Type B pancreatic cell (in vitro differentiated cells): ENCODE measurements at regions not wholly inside any gene's neighbourhood (a gene's known extent, or its start where the extent isn't known, plus 50 kb on each side); places are given as distances from the start of the nearest gene placed in this dataset.

Source experiments
- DNase-seq: peaks from one replicate; pipeline ENCODE4 v3.0.0; 2021; ENCODE audit warnings: mixed read lengths; ENCODE audit not compliant: unreplicated experiment; ENCODE audit errors: extremely low spot score
- H3K27ac Mint-ChIP-seq: 2 replicates; pipeline ENCODE4 v1.8.0; 2021; ENCODE audit warnings: mild to moderate bottlenecking, mixed read lengths
- H3K27me3 Mint-ChIP-seq: 2 replicates; pipeline ENCODE4 v1.8.0; 2021; ENCODE audit warnings: mixed read lengths
- H3K36me3 Mint-ChIP-seq: 2 replicates; pipeline ENCODE4 v1.8.0; 2021; ENCODE audit warnings: mixed read lengths
- H3K4me1 Mint-ChIP-seq: one replicate; pipeline ENCODE4 v1.8.0; 2021; ENCODE audit warnings: mixed read lengths; ENCODE audit not compliant: unreplicated experiment
- H3K4me3 Mint-ChIP-seq: 2 replicates; pipeline ENCODE4 v1.8.0; 2021; ENCODE audit warnings: mild to moderate bottlenecking, mixed read lengths
- H3K9me3 Mint-ChIP-seq: 2 replicates; pipeline ENCODE4 v1.8.0; 2021; ENCODE audit warnings: mixed read lengths
- TF ChIP-seq, protein P1 (sequence below): fragments of 200-600 bp; sonication (generic); conservative IDR thresholded peaks from 2 replicates; pipeline ENCODE4 v1.5.0; 2021; ENCODE audit warnings: antibody characterized with exemption, mild to moderate bottlenecking

- peaks cover 7% of the 10 kb centered on the region for H3K9me3 Mint-ChIP-seq
- no peaks in the 10 kb centered on the region for H3K36me3 Mint-ChIP-seq
- DNase-seq = no peak
- H3K27ac Mint-ChIP-seq = no peak overlapping the region
- TF ChIP-seq, protein P1, sequence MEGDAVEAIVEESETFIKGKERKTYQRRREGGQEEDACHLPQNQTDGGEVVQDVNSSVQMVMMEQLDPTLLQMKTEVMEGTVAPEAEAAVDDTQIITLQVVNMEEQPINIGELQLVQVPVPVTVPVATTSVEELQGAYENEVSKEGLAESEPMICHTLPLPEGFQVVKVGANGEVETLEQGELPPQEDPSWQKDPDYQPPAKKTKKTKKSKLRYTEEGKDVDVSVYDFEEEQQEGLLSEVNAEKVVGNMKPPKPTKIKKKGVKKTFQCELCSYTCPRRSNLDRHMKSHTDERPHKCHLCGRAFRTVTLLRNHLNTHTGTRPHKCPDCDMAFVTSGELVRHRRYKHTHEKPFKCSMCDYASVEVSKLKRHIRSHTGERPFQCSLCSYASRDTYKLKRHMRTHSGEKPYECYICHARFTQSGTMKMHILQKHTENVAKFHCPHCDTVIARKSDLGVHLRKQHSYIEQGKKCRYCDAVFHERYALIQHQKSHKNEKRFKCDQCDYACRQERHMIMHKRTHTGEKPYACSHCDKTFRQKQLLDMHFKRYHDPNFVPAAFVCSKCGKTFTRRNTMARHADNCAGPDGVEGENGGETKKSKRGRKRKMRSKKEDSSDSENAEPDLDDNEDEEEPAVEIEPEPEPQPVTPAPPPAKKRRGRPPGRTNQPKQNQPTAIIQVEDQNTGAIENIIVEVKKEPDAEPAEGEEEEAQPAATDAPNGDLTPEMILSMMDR = no peak
- H3K4me1 Mint-ChIP-seq = peaks cover 19% of the 10 kb centered on the region
- H3K27me3 Mint-ChIP-seq = no peaks in the 10 kb centered on the region
- no peak overlapping the region for H3K4me3 Mint-ChIP-seq
Observed at GRCh38 chr13:47119575-47120235, 222.9 kb upstream of the HTR2A start.

- no peaks in the 10 kb centered on the region for H3K36me3 Mint-ChIP-seq
- TF ChIP-seq, protein P1 = no peak
- no peak overlapping the region for H3K27ac Mint-ChIP-seq
- H3K9me3 Mint-ChIP-seq = peaks cover 7% of the 10 kb centered on the region
- peaks cover 19% of the 10 kb centered on the region for H3K4me1 Mint-ChIP-seq
- no peak overlapping the region for H3K4me3 Mint-ChIP-seq
- DNase-seq = no peak
- H3K27me3 Mint-ChIP-seq = no peaks in the 10 kb centered on the region
Observed at GRCh38 chr13:47117268-47117667, 220.4 kb upstream of the HTR2A start.

DNA sequence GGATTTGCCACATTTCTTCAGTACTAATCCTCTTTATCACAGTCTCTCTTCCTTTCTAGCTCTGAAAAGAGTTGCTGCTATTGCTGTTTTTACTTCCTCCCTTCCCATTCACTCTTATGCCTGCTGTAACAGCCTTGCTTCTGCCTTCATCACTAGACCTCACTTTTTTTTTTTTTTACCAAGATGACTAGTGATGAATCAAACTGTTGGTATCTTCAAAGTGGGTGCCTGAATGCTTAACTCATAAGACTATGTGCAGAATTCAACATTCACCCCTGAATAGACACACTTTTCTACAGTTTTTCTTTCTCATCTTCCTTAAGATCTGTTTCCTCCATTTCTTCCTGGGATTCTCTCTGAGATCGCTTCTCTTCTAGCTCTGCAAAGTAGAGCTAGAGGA lies 217.2 kb upstream of the HTR2A start:
- no peak overlapping the region for H3K27ac Mint-ChIP-seq

DNA sequence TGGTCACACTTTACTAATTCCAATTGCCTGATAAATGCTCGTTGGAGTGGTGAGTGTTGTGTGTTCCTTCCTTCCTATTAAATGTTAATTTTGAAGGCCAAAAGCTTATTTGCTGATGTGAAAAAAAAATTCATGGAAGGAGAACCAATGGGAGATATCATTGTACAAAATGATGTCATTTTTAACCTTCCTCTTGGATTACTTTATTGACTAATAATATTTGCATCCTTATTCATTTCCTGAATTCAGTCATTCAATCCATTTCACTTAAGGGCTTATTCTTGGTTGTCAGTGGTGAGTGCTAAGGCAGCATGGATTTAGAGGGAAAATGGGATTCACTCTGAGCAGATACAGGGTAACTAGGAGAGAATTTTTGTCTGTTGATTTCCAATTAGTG lies 216.0 kb upstream of the HTR2A start:
- Mint-ChIP-seq H3K36me3 (no peaks in the 10 kb centered on the region), H3K27ac (no peak overlapping the region), H3K4me3 (no peak overlapping the region), H3K4me1 (no peaks in the 10 kb centered on the region), H3K9me3 (no peaks in the 10 kb centered on the region), H3K27me3 (no peaks in the 10 kb centered on the region)
- TF ChIP-seq, protein P1 = no peak
- DNase-seq = no peak

More for the DNA sequence above, 217.2 kb upstream of the HTR2A start:
- Mint-ChIP-seq H3K27me3 (no peaks in the 10 kb centered on the region), H3K4me3 (no peak overlapping the region), H3K4me1 (no peaks in the 10 kb centered on the region), H3K36me3 (no peaks in the 10 kb centered on the region), H3K9me3 (no peaks in the 10 kb centered on the region)
- no peak for DNase-seq
- TF ChIP-seq, protein P1 = no peak

GRCh38 chr13:47112205-47112902 lies 215.5 kb upstream of the HTR2A start:
- Mint-ChIP-seq H3K27ac (no peak overlapping the region), H3K36me3 (no peaks in the 10 kb centered on the region), H3K27me3 (no peaks in the 10 kb centered on the region), H3K4me3 (no peak overlapping the region), H3K4me1 (no peaks in the 10 kb centered on the region), H3K9me3 (no peaks in the 10 kb centered on the region)
- TF ChIP-seq, protein P1 = no peak
- DNase-seq = no peak
